ENCODE measurements at regions not wholly inside any gene's neighbourhood (a gene's known extent, or its start where the extent isn't known, plus 50 kb on each side); places are given as distances from the start of the nearest gene placed in this dataset.

- DNase-seq (ENCODE audit: low spot score in 2 of 2): no peak
- WGBS, 2 donors: 87 to 91% methylated on average over 1 of the region's 1 CpG
- TF ChIP-seq, protein P1, sequence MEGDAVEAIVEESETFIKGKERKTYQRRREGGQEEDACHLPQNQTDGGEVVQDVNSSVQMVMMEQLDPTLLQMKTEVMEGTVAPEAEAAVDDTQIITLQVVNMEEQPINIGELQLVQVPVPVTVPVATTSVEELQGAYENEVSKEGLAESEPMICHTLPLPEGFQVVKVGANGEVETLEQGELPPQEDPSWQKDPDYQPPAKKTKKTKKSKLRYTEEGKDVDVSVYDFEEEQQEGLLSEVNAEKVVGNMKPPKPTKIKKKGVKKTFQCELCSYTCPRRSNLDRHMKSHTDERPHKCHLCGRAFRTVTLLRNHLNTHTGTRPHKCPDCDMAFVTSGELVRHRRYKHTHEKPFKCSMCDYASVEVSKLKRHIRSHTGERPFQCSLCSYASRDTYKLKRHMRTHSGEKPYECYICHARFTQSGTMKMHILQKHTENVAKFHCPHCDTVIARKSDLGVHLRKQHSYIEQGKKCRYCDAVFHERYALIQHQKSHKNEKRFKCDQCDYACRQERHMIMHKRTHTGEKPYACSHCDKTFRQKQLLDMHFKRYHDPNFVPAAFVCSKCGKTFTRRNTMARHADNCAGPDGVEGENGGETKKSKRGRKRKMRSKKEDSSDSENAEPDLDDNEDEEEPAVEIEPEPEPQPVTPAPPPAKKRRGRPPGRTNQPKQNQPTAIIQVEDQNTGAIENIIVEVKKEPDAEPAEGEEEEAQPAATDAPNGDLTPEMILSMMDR (IDR thresholded peaks at IDR 0.05): no peak
- TF ChIP-seq POLR2A (IDR thresholded peaks at IDR 0.05): no peak
- H3K4me3 ChIP-seq (ENCODE audit: low read depth, poor library complexity, severe bottlenecking): no peak overlapping the region
- intact Hi-C loops (cut with DNase I; ENCODE audit: low total_unique reads): no loop called here
Measured at GRCh38 chr11:92480499-92480898, 255.9 kb downstream of the FAT3 start.

DNA sequence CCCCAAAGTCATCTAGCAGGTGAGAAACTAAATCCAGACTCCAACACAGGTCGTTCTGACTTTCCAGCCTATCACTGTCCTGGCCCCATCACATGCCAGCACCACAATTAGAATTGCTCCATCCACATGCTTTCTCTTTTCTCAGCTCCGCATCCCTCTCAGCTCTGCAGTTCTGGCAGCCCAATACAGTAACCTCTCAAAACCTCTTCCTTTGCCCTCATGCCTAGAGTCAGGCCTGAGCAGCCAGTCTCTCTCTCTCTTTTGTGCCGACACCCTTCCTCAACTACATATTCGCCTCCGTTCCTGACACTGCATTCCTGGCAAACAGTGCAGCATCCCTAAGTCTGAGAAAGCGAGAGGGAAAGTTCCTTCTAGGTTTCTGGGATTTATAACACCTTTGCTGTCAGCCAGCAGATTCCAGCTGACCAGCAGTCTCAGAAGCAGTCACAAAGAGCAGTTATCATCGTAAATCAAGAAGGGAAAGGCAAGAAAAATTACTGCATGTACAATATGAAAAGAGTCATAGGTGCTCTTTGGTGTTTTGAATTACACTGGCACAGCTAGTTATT, 258.0 kb downstream of the FAT3 start:
- no peak for DNase-seq (ENCODE audit: low spot score in 2 of 2)
- 59% methylated on average over 7 of the region's 7 CpGs for WGBS, 2 donors
- TF ChIP-seq POLR2A (IDR thresholded peaks at IDR 0.05): no peak
- TF ChIP-seq, protein P1 (IDR thresholded peaks at IDR 0.05): no peak
- no peak overlapping the region for H3K4me3 ChIP-seq (ENCODE audit: low read depth, poor library complexity, severe bottlenecking)
- intact Hi-C loops (cut with DNase I; ENCODE audit: low total_unique reads): no loop called here

- intact Hi-C loops (cut with DNase I; ENCODE audit: low total_unique reads): no loop called here
- WGBS, 2 donors: 93 to 94% methylated on average over 4 of the region's 4 CpGs
- no peak for DNase-seq (ENCODE audit: low spot score in 2 of 2)
- H3K4me3 ChIP-seq (ENCODE audit: low read depth, poor library complexity, severe bottlenecking): no peak overlapping the region
- TF ChIP-seq POLR2A (IDR thresholded peaks at IDR 0.05): no peak
- TF ChIP-seq, protein P1 (IDR thresholded peaks at IDR 0.05): no peak
Measured at GRCh38 chr11:92484570-92484969, 260.0 kb downstream of the FAT3 start.

GRCh38 chr11:92489826-92490399, 265.3 kb downstream of the FAT3 start:
- WGBS, 2 donors: 55 to 71% methylated on average over 3 of the region's 3 CpGs
- intact Hi-C loops (cut with DNase I; ENCODE audit: low total_unique reads): no loop called here
- TF ChIP-seq POLR2A (IDR thresholded peaks at IDR 0.05): no peak
- TF ChIP-seq, protein P1 (IDR thresholded peaks at IDR 0.05): no peak

GRCh38 chr11:92492372-92492771, 267.8 kb downstream of the FAT3 start:
- no peak overlapping the region for H3K4me3 ChIP-seq (ENCODE audit: low read depth, poor library complexity, severe bottlenecking)
- intact Hi-C loops (cut with DNase I; ENCODE audit: low total_unique reads): no loop called here
- no peak for TF ChIP-seq POLR2A (IDR thresholded peaks at IDR 0.05)
- TF ChIP-seq, protein P1 (IDR thresholded peaks at IDR 0.05): no peak
- no peak for DNase-seq (ENCODE audit: low spot score in 2 of 2)
- 78 to 88% methylated on average over 1 of the region's 1 CpG for WGBS, 2 donors

More at GRCh38 chr11:92489826-92490399, 265.3 kb downstream of the FAT3 start:
- H3K4me3 ChIP-seq (ENCODE audit: low read depth, poor library complexity, severe bottlenecking): no peak overlapping the region
- DNase-seq (ENCODE audit: low spot score in 2 of 2): no peak
